Adipose tissue (tissue), 3 donors: ENCODE measurements at regions not wholly inside any gene's neighbourhood (a gene's known extent, or its start where the extent isn't known, plus 50 kb on each side); places are given as distances from the start of the nearest gene placed in this dataset.

Experiments
- H3K27ac ChIP-seq: one replicate; pipeline ENCODE4 v1.5.1; 2013; ENCODE audit warnings: low read depth, low read length
- WGBS, 3 donors: extraction: QIAGEN DNeasy Blood & Tissue Kit; methylation state at CpG; one replicate each; pipeline ENCODE4 v1.1.7; 2013; 5-methylcytosine and 5-hydroxymethylcytosine counted together
- donor health status: healthy with polysubstance abuse.
- donor health status: Bipolar disorder and iron deficiency.
- donor health status: healthy.

DNA sequence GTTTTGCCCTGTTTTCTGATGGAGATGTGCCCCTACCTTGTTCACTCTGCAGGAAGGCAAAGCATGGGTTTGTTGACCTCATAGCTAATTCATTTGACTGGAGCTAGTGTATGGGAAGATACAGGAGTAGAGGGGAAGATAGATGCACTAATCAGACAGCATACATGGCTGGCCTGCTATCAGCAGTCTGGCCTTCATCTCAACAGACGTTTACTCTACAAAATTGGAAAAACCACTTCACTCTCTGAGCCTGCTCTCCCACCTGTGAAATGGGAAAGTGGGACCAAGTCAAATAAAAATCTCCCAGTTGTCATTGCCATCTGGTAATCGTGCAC, 235.2 kb upstream of the RAB4A start:
- WGBS, 3 donors, result 73 to 87% (median 83%) methylated on average over 2 of the region's 2 CpGs

DNA sequence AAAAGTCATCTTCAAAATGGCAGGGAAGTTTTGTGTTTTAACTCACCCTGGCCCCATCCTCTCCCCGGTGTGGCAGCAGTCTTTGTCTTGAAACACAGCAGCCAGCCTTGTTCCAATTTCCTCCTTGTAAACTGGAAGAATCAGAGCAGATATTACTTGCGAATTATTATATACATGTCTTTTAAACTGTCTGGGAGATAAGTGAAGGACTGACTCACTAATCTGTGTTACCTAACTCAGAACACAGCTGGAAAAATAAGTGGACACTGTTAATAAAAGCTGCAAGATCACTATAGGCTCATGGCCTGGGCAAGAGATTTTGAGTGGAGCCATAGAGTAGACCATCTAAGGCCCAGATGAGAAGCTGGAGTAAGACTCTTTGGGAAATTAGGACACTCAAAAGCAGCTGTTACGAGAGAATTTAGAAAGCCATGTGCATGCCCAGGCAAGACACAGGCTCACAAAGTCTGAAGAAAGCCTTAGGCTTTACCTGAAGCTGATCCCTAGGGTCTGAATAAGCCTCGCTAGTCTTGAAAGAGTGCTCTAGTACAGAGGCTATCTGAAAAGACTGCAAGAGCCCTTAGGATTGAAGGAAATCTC, 233.0 kb upstream of the RAB4A start:
- no peak overlapping the region for H3K27ac ChIP-seq
- WGBS, 3 donors, result 93 to 98% (median 94%) methylated on average over 4 of the region's 4 CpGs

More for the DNA sequence above, 235.2 kb upstream of the RAB4A start:
- H3K27ac ChIP-seq, result no peak overlapping the region

- 93 to 97% (median 94%) methylated on average over 6 of the region's 6 CpGs for WGBS, 3 donors
- H3K27ac ChIP-seq, result no peak overlapping the region
Observed at GRCh38 chr1:229040630-229041358, 230.1 kb upstream of the RAB4A start.

DNA sequence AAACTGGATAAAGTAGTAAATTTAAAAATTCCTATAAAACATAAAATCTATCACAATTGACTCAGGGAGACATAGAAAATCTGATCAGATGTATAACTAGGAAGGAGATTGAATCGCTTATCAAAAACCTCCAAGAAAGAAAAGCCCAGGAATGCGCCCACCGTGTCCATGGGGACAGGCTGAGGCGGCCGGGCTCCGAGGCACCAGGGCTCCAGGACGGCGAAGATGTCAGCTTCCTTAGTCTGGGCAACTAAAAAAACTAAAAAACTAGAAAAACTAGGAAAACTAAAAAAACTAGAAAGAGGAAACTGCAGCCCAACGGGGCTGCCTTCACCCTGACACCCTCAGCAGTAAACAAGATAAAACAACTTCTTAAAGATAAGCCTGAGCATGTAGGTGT, 229.0 kb upstream of the RAB4A start:
- WGBS, 3 donors, result 81 to 86% (median 83%) methylated on average over 9 of the region's 9 CpGs
- no peak overlapping the region for H3K27ac ChIP-seq

DNA sequence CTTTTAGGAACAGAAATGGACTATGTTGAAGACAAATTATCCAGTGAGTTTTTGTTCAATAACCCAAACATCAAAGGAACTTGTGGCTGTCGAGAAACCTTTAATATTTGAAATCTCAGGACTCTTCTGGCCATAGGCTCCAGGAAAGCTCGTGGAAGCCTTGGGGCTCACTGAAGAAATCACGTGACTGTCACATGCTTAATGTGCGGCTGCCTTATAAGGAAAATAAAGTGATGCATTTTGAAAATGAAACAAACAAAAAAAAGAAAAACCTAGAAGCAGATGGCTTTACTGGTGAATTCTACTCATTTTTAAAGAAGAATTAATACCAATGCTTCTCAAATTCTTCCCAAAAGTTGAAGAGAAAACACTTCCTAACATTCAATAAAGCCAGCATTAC, 228.4 kb upstream of the RAB4A start:
- 70 to 94% (median 83%) methylated on average over 4 of the region's 4 CpGs for WGBS, 3 donors
- no peak overlapping the region for H3K27ac ChIP-seq

- WGBS, 3 donors, result 43 to 90% (median 48%) methylated on average over 2 of the region's 2 CpGs
- no peak overlapping the region for H3K27ac ChIP-seq
Observed at GRCh38 chr1:229043115-229043514, 227.8 kb upstream of the RAB4A start.

DNA sequence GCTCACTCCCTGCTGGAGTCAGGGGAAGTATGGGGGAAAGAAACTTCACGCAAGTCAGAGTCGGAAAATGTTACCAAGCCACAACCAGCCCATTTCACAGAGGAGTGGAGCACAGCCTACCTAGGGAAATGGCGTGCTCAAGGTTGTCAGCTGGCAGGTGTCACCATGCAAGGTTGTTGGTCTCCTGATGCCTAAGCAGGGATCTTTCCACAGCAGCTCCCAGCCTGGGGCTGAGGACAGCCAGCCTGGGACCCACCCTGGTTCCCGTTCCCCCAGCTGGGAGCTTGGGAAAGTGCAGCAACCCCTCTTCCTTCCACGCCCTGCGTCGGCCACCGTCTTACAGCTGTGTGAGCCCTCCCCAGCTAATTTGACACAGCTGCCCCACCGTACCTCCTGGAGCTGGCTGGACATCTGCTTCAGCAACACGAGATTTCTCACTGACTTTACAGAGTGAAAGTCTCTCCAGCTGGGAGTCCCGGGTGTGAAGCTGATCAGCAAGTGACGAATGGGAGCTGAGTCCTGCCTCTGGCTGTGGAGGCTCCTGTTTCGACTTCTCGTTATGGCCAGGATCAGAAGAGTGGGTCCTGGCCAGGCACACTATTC, 224.6 kb upstream of the RAB4A start:
- no peak overlapping the region for H3K27ac ChIP-seq
- WGBS, 3 donors, result 66 to 84% (median 74%) methylated on average over 14 of the region's 14 CpGs

DNA sequence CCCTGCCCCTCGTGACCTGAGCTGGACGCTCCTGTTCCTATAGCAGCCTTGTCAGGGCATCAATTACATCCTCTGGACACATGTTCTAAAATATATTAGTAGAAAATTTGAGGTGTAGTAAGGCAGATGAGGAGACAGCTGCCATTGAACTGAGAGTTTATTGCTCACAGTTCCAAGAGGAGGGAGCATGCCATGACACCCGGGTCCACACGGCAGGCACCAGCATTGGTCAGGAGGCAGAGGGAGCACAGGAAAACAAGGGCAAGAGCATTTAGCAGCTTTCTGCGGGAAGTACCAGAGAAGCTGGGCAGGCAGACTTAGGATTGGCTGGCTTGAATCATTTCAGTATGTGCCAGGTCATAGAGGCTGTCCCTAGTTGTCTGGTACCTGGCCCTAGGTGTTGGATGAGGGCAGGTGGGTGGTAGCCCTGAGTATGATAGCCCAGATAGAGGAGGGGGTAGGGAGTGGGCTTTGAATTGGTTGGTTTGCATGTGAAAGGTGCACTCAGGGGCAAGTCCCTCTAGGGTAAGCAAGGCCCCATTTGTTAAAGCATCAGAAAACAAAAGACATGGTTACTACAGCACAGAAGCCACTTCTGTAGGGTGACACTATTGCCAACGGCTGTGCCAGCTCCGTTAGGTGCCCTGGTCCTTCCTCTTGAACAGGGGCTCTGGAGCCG, 223.6 kb upstream of the RAB4A start:
- WGBS, 3 donors, result 84 to 92% (median 91%) methylated on average over 8 of the region's 8 CpGs
- no peak overlapping the region for H3K27ac ChIP-seq

- WGBS, 3 donors, result 78 to 85% (median 79%) methylated on average over 11 of the region's 11 CpGs
Observed at GRCh38 chr1:229047840-229048620, 222.9 kb upstream of the RAB4A start.

DNA sequence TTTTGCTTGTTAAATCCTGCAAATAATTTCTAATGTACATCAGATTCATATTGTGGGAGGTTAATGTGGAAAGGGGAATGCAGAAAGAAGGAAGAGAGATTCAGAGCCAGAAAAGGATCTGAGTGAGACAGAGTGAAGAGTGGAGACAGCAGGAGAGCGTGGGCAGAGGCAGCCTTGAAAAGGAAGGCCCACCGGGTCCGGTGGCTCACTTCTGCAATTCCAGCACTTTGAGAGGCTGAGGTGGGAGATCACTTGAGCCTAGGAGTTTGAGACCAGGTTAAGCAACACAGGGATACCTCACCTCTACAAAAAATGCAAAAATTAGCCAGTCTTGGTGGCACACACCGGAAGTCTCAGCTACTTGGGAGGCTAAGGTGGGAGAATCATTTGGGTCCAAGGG, 222.0 kb upstream of the RAB4A start:
- 83 to 93% (median 87%) methylated on average over 4 of the region's 4 CpGs for WGBS, 3 donors
- no peak overlapping the region for H3K27ac ChIP-seq

More at GRCh38 chr1:229047840-229048620, 222.9 kb upstream of the RAB4A start:
- H3K27ac ChIP-seq, result no peak overlapping the region

- 88 to 98% (median 96%) methylated on average over 1 of the region's 1 CpG for WGBS, 3 donors
- no peak overlapping the region for H3K27ac ChIP-seq
Observed at GRCh38 chr1:229056046-229056445, 214.9 kb upstream of the RAB4A start.

DNA sequence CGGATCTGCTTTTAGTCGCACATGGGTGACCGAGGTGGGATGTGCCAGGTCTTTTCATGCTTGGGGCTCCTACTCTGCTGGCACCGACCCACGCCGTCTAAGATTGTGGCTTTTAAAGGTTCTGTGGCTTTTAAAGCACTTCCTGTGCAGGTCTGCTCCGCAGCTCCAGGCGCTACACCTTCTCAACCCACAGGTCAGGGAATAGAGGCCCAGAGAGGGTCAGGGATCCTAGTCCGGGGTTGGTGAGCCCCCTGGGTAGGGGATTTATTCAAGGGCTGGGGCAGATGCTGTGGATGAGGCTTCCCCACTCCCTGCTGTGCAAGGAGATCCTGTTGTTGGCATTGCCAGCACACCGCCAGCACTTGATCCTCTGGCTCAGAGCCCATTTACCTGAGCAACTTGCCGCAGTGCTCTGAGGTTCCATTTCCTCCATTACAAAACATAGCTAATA, 212.8 kb upstream of the RAB4A start:
- H3K27ac ChIP-seq, result no peak overlapping the region
- WGBS, 3 donors, result 53 to 71% (median 57%) methylated on average over 11 of the region's 11 CpGs

GRCh38 chr1:229058729-229059128, 212.2 kb upstream of the RAB4A start:
- WGBS, 3 donors, result 43 to 75% (median 45%) methylated on average over 10 of the region's 10 CpGs

DNA sequence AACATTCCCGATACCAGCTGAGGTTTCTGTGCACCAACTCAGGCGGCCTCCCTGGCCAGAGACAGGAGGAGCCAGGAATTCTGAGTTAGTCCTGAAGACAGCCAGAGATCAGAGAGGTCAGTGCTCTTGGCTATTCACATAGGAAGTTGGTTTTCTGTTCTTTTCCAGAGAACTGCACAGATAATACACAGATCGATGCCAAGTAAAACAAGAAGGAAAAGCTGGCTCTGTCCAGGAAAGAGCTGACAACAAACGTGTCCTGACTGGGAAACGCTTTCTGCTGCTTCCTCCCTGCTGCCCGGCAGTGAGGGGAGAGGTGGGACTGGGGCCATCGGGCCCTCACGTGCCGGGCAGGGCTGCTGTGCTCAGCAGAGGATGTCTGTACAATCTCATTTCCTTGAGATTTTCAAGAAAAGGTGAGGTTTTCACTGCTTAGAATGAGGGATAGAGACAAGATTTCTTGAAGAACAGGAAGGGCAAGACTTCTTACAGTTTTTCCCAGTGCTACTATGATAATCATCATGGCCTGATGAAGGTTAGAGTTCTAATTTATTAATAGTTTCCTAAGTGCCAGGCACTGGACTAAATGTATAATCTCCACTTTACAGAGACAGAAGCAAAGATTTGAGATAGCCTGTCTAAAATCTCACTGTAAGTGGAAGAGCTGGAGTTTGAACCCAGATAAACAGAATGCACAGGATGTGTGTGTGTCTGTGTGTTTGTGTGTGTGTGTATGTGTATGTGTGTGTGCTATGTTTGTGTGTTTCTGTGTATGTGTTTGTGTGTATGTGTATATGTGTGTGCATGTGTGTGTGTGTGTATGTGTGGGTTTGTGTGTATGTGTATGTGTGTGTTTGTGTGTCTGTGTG, 211.0 kb upstream of the RAB4A start:
- H3K27ac ChIP-seq, result no peak overlapping the region

More at GRCh38 chr1:229058729-229059128, 212.2 kb upstream of the RAB4A start:
- no peak overlapping the region for H3K27ac ChIP-seq

GRCh38 chr1:229062135-229062534, 208.8 kb upstream of the RAB4A start:
- no peak overlapping the region for H3K27ac ChIP-seq
- WGBS, 3 donors, result 63 to 77% (median 68%) methylated on average over 5 of the region's 5 CpGs

More for the DNA sequence above, 211.0 kb upstream of the RAB4A start:
- WGBS, 3 donors, result 13 to 34% (median 14%) methylated on average over 9 of the region's 9 CpGs

GRCh38 chr1:229063154-229063773, 207.6 kb upstream of the RAB4A start:
- WGBS, 3 donors, result 75 to 95% (median 95%) methylated on average over 5 of the region's 5 CpGs
- H3K27ac ChIP-seq, result no peak overlapping the region
